Smooth muscle cell (in vitro differentiated cells): ENCODE measurements at regions not wholly inside any gene's neighbourhood (a gene's known extent, or its start where the extent isn't known, plus 50 kb on each side); places are given as distances from the start of the nearest gene placed in this dataset.

ENCODE experiments used
- DNase-seq: peaks from one replicate; lab custom pipeline; 2025; ENCODE audit not compliant: unreplicated experiment; lab: John Stamatoyannopoulos, UW
- H2AFZ ChIP-seq: fragments of 200-600 bp; sonication (generic); 2 replicates; pipeline ENCODE4 v1.6.0; 2016; ENCODE audit warnings: antibody characterized with exemption, low read depth, mild to moderate bottlenecking
- H3F3A ChIP-seq: fragments of 200-600 bp; sonication (generic); 2 replicates; pipeline ENCODE4 v1.6.0; 2017; ENCODE audit warnings: antibody characterized with exemption, low read depth
- H3K27ac ChIP-seq: fragments of 200-600 bp; sonication (generic); 2 replicates; pipeline ENCODE4 v1.5.1; 2016; ENCODE audit warnings: low read depth, mild to moderate bottlenecking
- H3K27me3 ChIP-seq: fragments of 200-600 bp; sonication (generic); 2 replicates; pipeline ENCODE4 v1.6.1; 2016; ENCODE audit warnings: low read depth, mild to moderate bottlenecking
- H3K36me3 ChIP-seq: fragments of 200-600 bp; sonication (generic); 2 replicates; pipeline ENCODE4 v1.5.1; 2016; ENCODE audit warnings: low read depth
- H3K4me1 ChIP-seq: fragments of 200-600 bp; sonication (generic); 2 replicates; pipeline ENCODE4 v1.5.1; 2016; ENCODE audit warnings: low read depth
- H3K4me2 ChIP-seq: fragments of 200-600 bp; sonication (generic); 2 replicates; pipeline ENCODE4 v1.6.0; 2016; ENCODE audit warnings: mild to moderate bottlenecking
- H3K4me3 ChIP-seq: fragments of 200-600 bp; sonication (generic); 2 replicates; pipeline ENCODE4 v1.5.1; 2016; ENCODE audit warnings: mild to moderate bottlenecking
- H3K79me2 ChIP-seq: fragments of 200-600 bp; sonication (generic); 2 replicates; pipeline ENCODE4 v1.6.0; 2016; ENCODE audit warnings: low read depth, mild to moderate bottlenecking
- H3K9ac ChIP-seq: fragments of 200-600 bp; sonication (generic); 2 replicates; pipeline ENCODE4 v1.6.0; 2016; ENCODE audit warnings: low read depth
- H3K9me3 ChIP-seq: fragments of 200-600 bp; sonication (generic); replicated peaks from 2 replicates; pipeline ENCODE4 v1.5.1; 2016; ENCODE audit warnings: low read depth
- H4K20me1 ChIP-seq: fragments of 200-600 bp; sonication (generic); 2 replicates; pipeline ENCODE4 v1.6.0; 2016; ENCODE audit warnings: low read depth
- WGBS: methylation state at CpG from one replicate; pipeline ENCODE4 v1.1.7; 2016; ENCODE audit warnings: low lambda C conversion rate; 5-methylcytosine and 5-hydroxymethylcytosine counted together
- TF ChIP-seq, protein P1 (sequence below): fragments of 200-600 bp; sonication (generic); IDR thresholded peaks from 2 replicates; pipeline ENCODE4 v1.5.1; 2017; ENCODE audit warnings: borderline replicate concordance, mild to moderate bottlenecking, antibody characterized with exemption; ENCODE audit not compliant: insufficient read depth, poor library complexity, severe bottlenecking

DNA sequence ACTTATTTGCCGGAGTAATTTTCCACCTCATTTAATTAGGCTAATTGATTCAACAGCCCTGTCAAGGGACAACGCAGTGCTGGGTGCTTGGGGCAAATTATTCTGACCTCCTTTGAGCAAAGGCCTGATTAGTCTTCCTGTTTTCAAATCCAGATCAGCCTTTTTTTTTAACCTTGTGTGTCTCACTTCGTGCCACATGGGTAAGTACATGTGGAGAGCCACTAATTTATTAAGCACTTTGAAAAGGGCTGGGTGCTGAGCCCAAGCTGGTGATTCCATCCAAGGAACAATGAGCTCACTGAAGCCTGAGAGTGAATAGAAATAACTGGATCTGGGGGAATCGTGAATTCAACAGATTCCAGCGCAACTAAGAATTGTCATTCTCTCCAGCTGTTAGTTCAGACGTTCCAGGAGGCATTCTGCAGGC, 229.3 kb downstream of the CLIC5 start:
- H3K27me3 ChIP-seq: no peaks in the 10 kb centered on the region
- no peaks in the 10 kb centered on the region for H3K79me2 ChIP-seq
- 93% methylated on average over 6 of the region's 6 CpGs for WGBS
- H3K9me3 ChIP-seq: no peaks in the 10 kb centered on the region
- no peak overlapping the region for H3K4me3 ChIP-seq
- H3K4me1 ChIP-seq: peaks cover 26% of the 10 kb centered on the region
- no peak overlapping the region for H3K4me2 ChIP-seq
- H3F3A ChIP-seq: peaks cover 1% of the 10 kb centered on the region
- H2AFZ ChIP-seq: no peak overlapping the region
- H3K27ac ChIP-seq: no peak overlapping the region
- no peak for DNase-seq
- no peaks in the 10 kb centered on the region for H3K36me3 ChIP-seq
- no peak overlapping the region for H3K9ac ChIP-seq
- TF ChIP-seq, protein P1, sequence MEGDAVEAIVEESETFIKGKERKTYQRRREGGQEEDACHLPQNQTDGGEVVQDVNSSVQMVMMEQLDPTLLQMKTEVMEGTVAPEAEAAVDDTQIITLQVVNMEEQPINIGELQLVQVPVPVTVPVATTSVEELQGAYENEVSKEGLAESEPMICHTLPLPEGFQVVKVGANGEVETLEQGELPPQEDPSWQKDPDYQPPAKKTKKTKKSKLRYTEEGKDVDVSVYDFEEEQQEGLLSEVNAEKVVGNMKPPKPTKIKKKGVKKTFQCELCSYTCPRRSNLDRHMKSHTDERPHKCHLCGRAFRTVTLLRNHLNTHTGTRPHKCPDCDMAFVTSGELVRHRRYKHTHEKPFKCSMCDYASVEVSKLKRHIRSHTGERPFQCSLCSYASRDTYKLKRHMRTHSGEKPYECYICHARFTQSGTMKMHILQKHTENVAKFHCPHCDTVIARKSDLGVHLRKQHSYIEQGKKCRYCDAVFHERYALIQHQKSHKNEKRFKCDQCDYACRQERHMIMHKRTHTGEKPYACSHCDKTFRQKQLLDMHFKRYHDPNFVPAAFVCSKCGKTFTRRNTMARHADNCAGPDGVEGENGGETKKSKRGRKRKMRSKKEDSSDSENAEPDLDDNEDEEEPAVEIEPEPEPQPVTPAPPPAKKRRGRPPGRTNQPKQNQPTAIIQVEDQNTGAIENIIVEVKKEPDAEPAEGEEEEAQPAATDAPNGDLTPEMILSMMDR: no peak
- no peaks in the 10 kb centered on the region for H4K20me1 ChIP-seq

DNA sequence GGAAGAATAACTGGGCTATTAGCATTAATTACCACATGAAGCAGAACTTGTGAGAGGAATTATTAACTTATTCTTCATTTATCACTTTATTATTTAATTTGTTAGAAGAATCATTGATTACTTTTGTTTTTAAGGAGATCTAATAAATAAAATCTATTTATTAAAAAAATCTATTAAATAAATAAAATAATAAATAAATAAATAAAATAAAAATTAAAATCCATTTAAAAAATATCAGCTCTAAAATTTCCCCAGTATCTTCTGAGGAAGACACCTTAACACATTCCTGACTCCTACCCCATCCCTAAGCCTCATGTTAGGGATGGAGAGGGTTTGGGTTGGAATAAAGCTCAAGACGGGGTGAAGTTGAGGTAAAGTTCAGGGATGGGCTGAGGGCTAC, 231.4 kb downstream of the CLIC5 start:
- H3K9me3 ChIP-seq: no peaks in the 10 kb centered on the region
- peak overlapping the region; percentile 52 for H2AFZ ChIP-seq
- no peaks in the 10 kb centered on the region for H4K20me1 ChIP-seq
- peak overlapping the region; percentile 2 for H3K4me2 ChIP-seq
- H3K79me2 ChIP-seq: no peaks in the 10 kb centered on the region
- H3K4me1 ChIP-seq: peaks cover 22% of the 10 kb centered on the region
- DNase-seq: no peak
- TF ChIP-seq, protein P1: no peak
- H3K27ac ChIP-seq: no peak overlapping the region
- H3F3A ChIP-seq: no peaks in the 10 kb centered on the region
- no peaks in the 10 kb centered on the region for H3K36me3 ChIP-seq
- no peaks in the 10 kb centered on the region for H3K27me3 ChIP-seq
- WGBS: 100% methylated on average over 1 of the region's 1 CpG
- no peak overlapping the region for H3K4me3 ChIP-seq
- no peak overlapping the region for H3K9ac ChIP-seq

DNA sequence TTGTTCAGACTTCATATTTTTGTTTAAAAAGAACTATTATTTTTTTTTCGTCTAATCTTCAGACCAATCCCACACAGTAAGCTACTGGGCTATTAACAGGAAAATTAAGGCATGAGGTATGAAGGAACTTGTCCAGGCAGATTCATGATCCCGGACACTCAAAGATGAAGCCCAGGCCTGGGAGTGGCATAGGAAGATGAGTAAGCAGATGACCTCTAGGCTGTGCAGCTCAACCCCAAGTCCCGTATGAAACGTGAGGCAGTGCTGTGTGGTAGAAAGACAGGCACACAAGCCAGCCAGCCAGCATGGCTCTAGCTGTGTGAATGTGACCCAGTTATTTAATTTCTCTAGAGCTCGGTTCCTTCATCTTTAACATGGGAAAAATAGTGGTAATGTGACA, 231.9 kb downstream of the CLIC5 start:
- Histone ChIP-seq H4K20me1 (no peaks in the 10 kb centered on the region), H3K9ac (no peak overlapping the region), H2AFZ (peak overlapping the region; percentile 52), H3K4me2 (peak overlapping the region; percentile 2), H3K27ac (no peak overlapping the region), H3K4me3 (no peak overlapping the region), H3K27me3 (no peaks in the 10 kb centered on the region), H3K36me3 (no peaks in the 10 kb centered on the region), H3K79me2 (no peaks in the 10 kb centered on the region), H3K4me1 (peaks cover 22% of the 10 kb centered on the region), H3K9me3 (no peaks in the 10 kb centered on the region), H3F3A (no peaks in the 10 kb centered on the region)
- DNase-seq: no peak
- 51% methylated on average over 5 of the region's 5 CpGs for WGBS
- TF ChIP-seq, protein P1: no peak

DNA sequence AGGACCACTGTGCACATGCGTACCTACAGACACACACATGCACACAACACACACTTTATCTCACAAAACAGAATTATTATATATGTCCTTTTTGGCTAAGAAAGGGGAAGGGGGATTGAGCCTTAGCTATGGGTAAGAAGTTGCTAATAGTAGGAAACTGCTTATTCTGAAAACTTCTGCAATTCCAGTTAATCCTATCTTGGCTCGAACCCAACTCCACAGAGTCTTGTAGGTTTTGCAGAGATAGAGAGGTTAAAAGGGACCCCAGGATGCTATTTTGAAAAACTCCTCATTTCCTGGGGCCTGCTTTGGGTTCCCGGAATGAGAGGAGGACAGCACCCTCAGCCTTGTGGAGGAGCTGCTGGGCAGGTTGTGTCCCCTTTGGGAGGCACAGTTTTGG, 233.8 kb downstream of the CLIC5 start:
- Histone ChIP-seq H3K9me3 (no peaks in the 10 kb centered on the region), H4K20me1 (no peaks in the 10 kb centered on the region)

More for the DNA sequence above, 233.8 kb downstream of the CLIC5 start:
- 91% methylated on average over 3 of the region's 3 CpGs for WGBS
- no peak for DNase-seq
- H2AFZ ChIP-seq: no peak overlapping the region
- no peaks in the 10 kb centered on the region for H3K79me2 ChIP-seq
- TF ChIP-seq, protein P1: no peak
- H3F3A ChIP-seq: no peaks in the 10 kb centered on the region
- H3K9ac ChIP-seq: no peak overlapping the region
- H3K4me1 ChIP-seq: peaks cover 20% of the 10 kb centered on the region
- no peaks in the 10 kb centered on the region for H3K27me3 ChIP-seq
- H3K36me3 ChIP-seq: no peaks in the 10 kb centered on the region
- no peak overlapping the region for H3K4me2 ChIP-seq
- H3K27ac ChIP-seq: no peak overlapping the region
- no peak overlapping the region for H3K4me3 ChIP-seq
